DOHH2 (cell line): ENCODE measurements at regions not wholly inside any gene's neighbourhood (a gene's known extent, or its start where the extent isn't known, plus 50 kb on each side); places are given as distances from the start of the nearest gene placed in this dataset.

Experiments used
- H3F3A ChIP-seq: fragments of 200-600 bp; sonication (generic), shearing (Covaris generic); 2 replicates; pipeline ENCODE4 v1.6.0; 2016; ENCODE audit warnings: antibody characterized with exemption, mild to moderate bottlenecking; ENCODE audit not compliant: control insufficient read depth, insufficient read depth
- H3K27ac ChIP-seq: fragments of 200-600 bp; sonication (generic); 2 replicates; pipeline ENCODE4 v1.5.1; 2014; ENCODE audit warnings: low read depth, mild to moderate bottlenecking, low read length, moderate library complexity
- H3K27me3 ChIP-seq: fragments of 200-600 bp; sonication (generic); 2 replicates; pipeline ENCODE4 v1.6.1; 2014; ENCODE audit warnings: mild to moderate bottlenecking, low read length, mixed read lengths; ENCODE audit not compliant: control insufficient read depth
- H3K36me3 ChIP-seq: fragments of 200-600 bp; sonication (generic); 2 replicates; pipeline ENCODE4 v1.6.1; 2014; ENCODE audit warnings: mild to moderate bottlenecking, low read length, moderate library complexity, mixed read lengths; ENCODE audit not compliant: control insufficient read depth
- H3K4me1 ChIP-seq: fragments of 200-600 bp; sonication (generic); 2 replicates; pipeline ENCODE4 v1.6.1; 2014; ENCODE audit warnings: mild to moderate bottlenecking, low read length, mixed read lengths; ENCODE audit not compliant: control insufficient read depth
- H3K4me2 ChIP-seq: fragments of 200-600 bp; sonication (generic); 2 replicates; pipeline ENCODE4 v1.6.0; 2014; ENCODE audit warnings: mild to moderate bottlenecking, low read length, moderate library complexity
- H3K4me3 ChIP-seq: fragments of 200-600 bp; sonication (generic); 2 replicates; pipeline ENCODE4 v1.5.1; 2014; ENCODE audit warnings: mild to moderate bottlenecking, low read length, mixed read lengths
- H3K79me2 ChIP-seq: fragments of 200-600 bp; sonication (generic); 2 replicates; pipeline ENCODE4 v1.6.1; 2014; ENCODE audit warnings: mild to moderate bottlenecking, low read length, mixed read lengths; ENCODE audit not compliant: control insufficient read depth
- H3K9me2 ChIP-seq: fragments of 200-600 bp; sonication (generic); replicated peaks from 2 replicates; pipeline ENCODE4 v1.6.1; 2014; ENCODE audit warnings: mild to moderate bottlenecking, low read length, mixed read lengths; ENCODE audit not compliant: control insufficient read depth
- H3K9me3 ChIP-seq: fragments of 200-600 bp; sonication (generic); 2 replicates; pipeline ENCODE4 v1.6.1; 2014; ENCODE audit warnings: antibody characterized with exemption, low read length, mixed read lengths; ENCODE audit not compliant: control insufficient read depth, insufficient read depth
- H4K20me1 ChIP-seq: fragments of 200-600 bp; sonication (generic); 2 replicates; pipeline ENCODE4 v1.6.0; 2014; ENCODE audit warnings: low read depth, mild to moderate bottlenecking, antibody characterized with exemption, low read length, moderate library complexity; ENCODE audit not compliant: control insufficient read depth, insufficient read depth
- EZH2phosphoT487 ChIP-seq: fragments of 200-600 bp; sonication (generic); IDR thresholded peaks from 2 replicates; pipeline ENCODE4 v1.6.1; 2017; ENCODE audit warnings: borderline replicate concordance, mild to moderate bottlenecking, antibody characterized with exemption, low read length, moderate library complexity, mixed read lengths
- TF ChIP-seq, protein P1 (sequence below): fragments of 200-600 bp; sonication (generic); IDR thresholded peaks from one replicate; pipeline ENCODE4 v1.5.1; 2014; ENCODE audit warnings: antibody characterized with exemption, mild to moderate bottlenecking, low read depth, low read length; ENCODE audit not compliant: poor library complexity, severe bottlenecking

DNA sequence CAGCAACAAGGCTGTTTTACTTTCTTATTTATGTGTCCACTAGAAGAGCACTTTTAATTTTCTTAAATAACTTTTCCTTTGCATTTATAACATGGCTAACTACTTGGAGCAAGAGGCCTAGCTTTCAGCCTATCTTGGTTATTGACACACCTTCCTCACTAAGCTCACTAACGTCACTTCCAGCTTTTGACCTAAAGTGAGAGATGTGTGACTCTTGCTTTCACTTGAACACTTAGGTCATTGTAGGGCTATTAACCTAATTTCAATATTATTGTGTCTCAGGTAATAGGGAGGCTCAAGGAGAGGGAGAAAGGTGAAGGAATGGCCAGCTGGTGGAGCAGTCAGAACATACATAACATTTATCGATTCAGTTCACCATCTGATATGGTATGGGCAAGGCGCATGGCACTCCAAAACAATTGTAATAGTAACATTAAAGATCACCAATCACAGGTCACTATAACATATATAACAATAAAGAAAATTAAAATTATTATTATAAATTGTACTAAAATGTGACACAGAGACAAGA, 95.0 kb upstream of the FAM20C start:
- no peak overlapping the region for H3K4me3 ChIP-seq
- no peaks in the 10 kb centered on the region for H3K4me1 ChIP-seq
- no peaks in the 10 kb centered on the region for H3K36me3 ChIP-seq
- no peaks in the 10 kb centered on the region for H3F3A ChIP-seq
- no peaks in the 10 kb centered on the region for H4K20me1 ChIP-seq
- no peak overlapping the region for H3K4me2 ChIP-seq
- no peak overlapping the region for H3K27ac ChIP-seq
- H3K9me3 ChIP-seq, result peaks cover under 1% of the 10 kb centered on the region; the same call in 1 of the 2 replicates
- H3K79me2 ChIP-seq, result no peaks in the 10 kb centered on the region
- TF ChIP-seq, protein P1, sequence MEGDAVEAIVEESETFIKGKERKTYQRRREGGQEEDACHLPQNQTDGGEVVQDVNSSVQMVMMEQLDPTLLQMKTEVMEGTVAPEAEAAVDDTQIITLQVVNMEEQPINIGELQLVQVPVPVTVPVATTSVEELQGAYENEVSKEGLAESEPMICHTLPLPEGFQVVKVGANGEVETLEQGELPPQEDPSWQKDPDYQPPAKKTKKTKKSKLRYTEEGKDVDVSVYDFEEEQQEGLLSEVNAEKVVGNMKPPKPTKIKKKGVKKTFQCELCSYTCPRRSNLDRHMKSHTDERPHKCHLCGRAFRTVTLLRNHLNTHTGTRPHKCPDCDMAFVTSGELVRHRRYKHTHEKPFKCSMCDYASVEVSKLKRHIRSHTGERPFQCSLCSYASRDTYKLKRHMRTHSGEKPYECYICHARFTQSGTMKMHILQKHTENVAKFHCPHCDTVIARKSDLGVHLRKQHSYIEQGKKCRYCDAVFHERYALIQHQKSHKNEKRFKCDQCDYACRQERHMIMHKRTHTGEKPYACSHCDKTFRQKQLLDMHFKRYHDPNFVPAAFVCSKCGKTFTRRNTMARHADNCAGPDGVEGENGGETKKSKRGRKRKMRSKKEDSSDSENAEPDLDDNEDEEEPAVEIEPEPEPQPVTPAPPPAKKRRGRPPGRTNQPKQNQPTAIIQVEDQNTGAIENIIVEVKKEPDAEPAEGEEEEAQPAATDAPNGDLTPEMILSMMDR, result no peak
- TF ChIP-seq EZH2phosphoT487, result no peak
- H3K9me2 ChIP-seq, result no peaks in the 10 kb centered on the region
- no peaks in the 10 kb centered on the region for H3K27me3 ChIP-seq

DNA sequence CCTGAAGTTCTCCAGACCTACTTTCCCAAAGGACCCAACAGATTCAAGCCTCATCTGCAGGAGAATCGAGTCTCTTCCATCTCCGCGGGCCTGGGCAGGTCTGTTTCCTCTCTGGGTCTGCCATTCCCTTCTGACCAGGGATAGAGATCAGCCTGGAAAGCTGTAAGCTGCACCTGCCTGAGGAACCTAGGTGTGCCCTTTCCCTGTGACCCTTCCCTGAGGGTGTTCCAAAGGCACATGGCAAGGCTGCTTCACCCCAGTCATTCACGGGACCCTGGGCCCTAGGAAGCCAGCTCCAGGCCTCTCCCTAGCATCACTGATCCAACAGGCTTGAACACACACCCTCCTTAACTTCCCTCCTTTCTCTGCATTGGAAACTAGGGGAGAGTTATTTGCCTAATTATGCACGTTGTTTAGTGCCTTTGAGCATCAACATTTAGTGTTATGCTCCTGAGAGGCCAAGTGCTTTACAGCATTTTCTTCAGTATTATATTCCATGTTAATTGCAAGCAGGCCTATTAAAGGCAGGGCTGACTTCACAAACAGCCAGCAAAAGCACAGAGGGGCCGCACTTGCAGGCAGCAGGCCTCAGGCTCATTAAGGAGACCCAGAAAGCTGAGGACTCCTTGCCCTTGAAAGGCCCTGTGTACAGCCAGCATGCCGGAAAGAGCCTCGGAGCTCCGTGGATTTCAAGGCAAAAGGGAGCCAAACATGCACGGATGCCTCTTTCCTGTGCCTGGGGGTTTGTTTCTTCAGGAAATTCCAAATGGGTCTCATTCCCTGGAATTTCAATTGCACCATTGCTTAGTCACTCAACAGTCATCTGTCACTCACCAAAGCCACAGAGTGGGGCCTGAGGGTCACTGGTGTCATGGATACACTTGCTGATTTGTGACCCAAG, 91.0 kb upstream of the FAM20C start:
- Histone ChIP-seq H3K4me3 (no peak overlapping the region), H3K79me2 (no peaks in the 10 kb centered on the region), H3K36me3 (no peaks in the 10 kb centered on the region), H3K9me3 (peaks cover 3% of the 10 kb centered on the region; the same call in 1 of the 2 replicates), H4K20me1 (no peaks in the 10 kb centered on the region), H3F3A (no peaks in the 10 kb centered on the region), H3K4me2 (no peak overlapping the region), H3K27ac (no peak overlapping the region), H3K9me2 (no peaks in the 10 kb centered on the region), H3K4me1 (no peaks in the 10 kb centered on the region), H3K27me3 (no peaks in the 10 kb centered on the region)
- TF ChIP-seq, protein P1, result no peak
- TF ChIP-seq EZH2phosphoT487, result no peak

DNA sequence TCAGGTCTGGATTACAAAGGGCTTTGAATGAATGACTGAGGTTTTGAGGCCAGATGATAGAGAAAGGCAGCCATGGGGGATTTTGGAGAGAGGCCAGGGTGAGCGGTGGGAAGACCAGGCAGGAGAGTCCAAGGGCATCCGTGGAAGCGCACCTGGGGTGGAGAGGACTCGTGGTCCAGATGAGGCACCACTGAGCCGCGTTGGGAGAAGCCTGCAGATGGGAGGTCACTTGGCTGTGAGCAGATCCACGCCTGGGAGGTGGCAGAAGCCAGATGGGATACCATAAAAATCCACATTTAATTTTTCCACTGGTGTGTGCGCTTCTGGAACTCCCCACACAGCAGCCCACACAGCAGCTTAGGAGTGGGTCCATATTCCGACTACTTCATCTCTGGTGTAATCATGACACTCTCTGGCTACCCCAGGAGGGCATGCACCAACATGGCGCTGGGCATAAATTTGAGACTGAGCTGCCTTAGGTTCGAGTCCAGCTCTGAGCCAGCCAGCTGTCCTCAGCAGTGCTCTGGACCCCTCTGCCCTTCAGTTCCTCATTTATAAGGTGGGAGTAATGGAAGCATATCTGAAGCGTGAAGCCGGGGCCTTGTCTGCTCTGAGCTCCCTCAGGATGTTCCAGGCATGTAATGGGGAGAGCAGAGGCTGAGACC, 90.2 kb upstream of the FAM20C start:
- no peaks in the 10 kb centered on the region for H3K4me1 ChIP-seq

More for the DNA sequence above, 90.2 kb upstream of the FAM20C start:
- Histone ChIP-seq H3K9me3 (peaks cover 3% of the 10 kb centered on the region; the same call in 1 of the 2 replicates), H3F3A (no peaks in the 10 kb centered on the region), H3K4me2 (no peak overlapping the region), H3K36me3 (no peaks in the 10 kb centered on the region), H3K79me2 (no peaks in the 10 kb centered on the region), H3K9me2 (no peaks in the 10 kb centered on the region), H3K4me3 (no peak overlapping the region), H3K27ac (no peak overlapping the region), H3K27me3 (no peaks in the 10 kb centered on the region), H4K20me1 (no peaks in the 10 kb centered on the region)
- no peak for TF ChIP-seq EZH2phosphoT487
- TF ChIP-seq, protein P1, result no peak
